LNCaP clone FGC (cell line): ENCODE measurements at regions not wholly inside any gene's neighbourhood (a gene's known extent, or its start where the extent isn't known, plus 50 kb on each side); places are given as distances from the start of the nearest gene placed in this dataset.

Experiments used
- DNase-seq: peaks from one replicate; pipeline ENCODE4 v3.0.0-alpha.2; 2011; ENCODE audit warnings: low read depth
- H3K4me3 ChIP-seq: 2 replicates; pipeline ENCODE4 v1.5.1; 2011; ENCODE audit warnings: mild to moderate bottlenecking, low read depth, low read length, control low read depth
- TF ChIP-seq, protein P1 (sequence below): IDR thresholded peaks from 2 replicates; pipeline ENCODE4 v1.5.1; 2012; ENCODE audit warnings: mild to moderate bottlenecking; ENCODE audit not compliant: control insufficient read depth, insufficient read depth; ENCODE audit errors: extremely low read depth

DNA sequence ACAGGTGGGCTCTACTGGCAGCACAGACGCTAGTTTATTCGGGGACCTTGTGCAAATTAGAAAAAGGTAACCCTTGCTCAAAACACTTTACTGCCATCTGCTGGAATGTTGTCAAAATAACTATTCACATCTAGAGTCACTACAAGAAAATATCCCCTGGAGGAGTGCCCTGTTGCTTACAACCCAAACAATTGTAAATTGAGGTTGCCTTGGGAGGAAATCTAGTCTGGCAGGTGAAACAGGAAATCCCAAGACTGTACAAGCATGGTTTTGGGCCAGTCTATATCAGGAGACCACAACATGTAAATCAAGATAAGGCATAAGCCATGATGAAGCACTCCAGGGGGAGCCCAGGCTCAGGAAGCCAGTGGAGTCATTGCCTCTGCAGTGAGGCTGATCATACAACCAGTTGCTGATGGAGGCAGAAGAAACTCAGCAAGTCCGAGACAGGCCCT, 136.8 kb upstream of the ACP3 start:
- TF ChIP-seq, protein P1, sequence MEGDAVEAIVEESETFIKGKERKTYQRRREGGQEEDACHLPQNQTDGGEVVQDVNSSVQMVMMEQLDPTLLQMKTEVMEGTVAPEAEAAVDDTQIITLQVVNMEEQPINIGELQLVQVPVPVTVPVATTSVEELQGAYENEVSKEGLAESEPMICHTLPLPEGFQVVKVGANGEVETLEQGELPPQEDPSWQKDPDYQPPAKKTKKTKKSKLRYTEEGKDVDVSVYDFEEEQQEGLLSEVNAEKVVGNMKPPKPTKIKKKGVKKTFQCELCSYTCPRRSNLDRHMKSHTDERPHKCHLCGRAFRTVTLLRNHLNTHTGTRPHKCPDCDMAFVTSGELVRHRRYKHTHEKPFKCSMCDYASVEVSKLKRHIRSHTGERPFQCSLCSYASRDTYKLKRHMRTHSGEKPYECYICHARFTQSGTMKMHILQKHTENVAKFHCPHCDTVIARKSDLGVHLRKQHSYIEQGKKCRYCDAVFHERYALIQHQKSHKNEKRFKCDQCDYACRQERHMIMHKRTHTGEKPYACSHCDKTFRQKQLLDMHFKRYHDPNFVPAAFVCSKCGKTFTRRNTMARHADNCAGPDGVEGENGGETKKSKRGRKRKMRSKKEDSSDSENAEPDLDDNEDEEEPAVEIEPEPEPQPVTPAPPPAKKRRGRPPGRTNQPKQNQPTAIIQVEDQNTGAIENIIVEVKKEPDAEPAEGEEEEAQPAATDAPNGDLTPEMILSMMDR, result peak; percentile 68
- no peak overlapping the region for H3K4me3 ChIP-seq
- peak; percentile 98 for DNase-seq

GRCh38 chr3:132183811-132184210, 133.4 kb upstream of the ACP3 start:
- TF ChIP-seq, protein P1, result no peak

GRCh38 chr3:132187746-132188145, 129.5 kb upstream of the ACP3 start:
- TF ChIP-seq, protein P1, result no peak
- no peak overlapping the region for H3K4me3 ChIP-seq

More at GRCh38 chr3:132183811-132184210, 133.4 kb upstream of the ACP3 start:
- DNase-seq, result no peak
- no peak overlapping the region for H3K4me3 ChIP-seq

DNA sequence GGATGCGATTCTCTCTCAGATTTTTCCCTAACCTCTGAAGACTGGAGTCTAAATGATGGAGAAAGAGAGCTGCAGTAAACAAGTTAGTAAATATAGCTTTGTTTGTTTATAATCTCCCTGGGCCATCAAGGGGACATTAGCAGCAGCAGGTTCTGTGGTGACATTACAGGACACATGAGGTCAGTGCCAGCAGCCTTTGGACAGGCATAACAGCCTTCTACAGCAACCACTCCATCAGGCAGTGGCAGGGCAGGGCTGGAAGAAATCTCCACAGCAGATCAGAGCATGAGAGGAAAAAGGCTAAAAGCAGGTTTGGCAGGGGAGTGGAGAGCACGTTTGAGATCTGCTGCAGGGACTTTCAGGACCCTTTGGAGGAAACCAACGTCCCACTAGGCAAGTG, 127.6 kb upstream of the ACP3 start:
- no peak overlapping the region for H3K4me3 ChIP-seq
- DNase-seq, result peak; percentile 14
- TF ChIP-seq, protein P1, result no peak

More at GRCh38 chr3:132187746-132188145, 129.5 kb upstream of the ACP3 start:
- no peak for DNase-seq

- DNase-seq, result no peak
- TF ChIP-seq, protein P1, result no peak
These were observed 121.1 kb upstream of the ACP3 start for GRCh38 chr3:132196113-132196512.

DNA sequence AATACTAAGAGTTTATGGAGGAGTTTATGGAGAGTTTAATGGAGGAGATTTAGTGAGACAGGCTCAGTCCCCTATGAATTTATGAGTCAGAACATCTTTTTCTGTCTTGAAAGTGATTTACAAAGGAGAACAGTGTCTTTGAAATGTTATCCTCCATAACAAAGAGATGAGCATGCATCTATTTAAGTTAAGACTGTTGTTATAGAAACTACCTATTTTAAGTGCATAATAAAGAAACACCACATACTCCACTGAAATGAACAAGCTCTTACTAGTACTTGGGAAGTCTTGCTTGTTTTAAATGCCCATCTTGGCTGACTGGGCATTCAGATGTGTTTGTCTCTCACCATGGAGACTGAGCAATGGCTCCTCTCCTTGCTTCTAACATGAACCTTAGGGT, 118.7 kb upstream of the ACP3 start:
- no peak for DNase-seq
- H3K4me3 ChIP-seq, result no peak overlapping the region
- TF ChIP-seq, protein P1, result no peak

More at GRCh38 chr3:132196113-132196512, 121.1 kb upstream of the ACP3 start:
- no peak overlapping the region for H3K4me3 ChIP-seq

- no peak overlapping the region for H3K4me3 ChIP-seq
- DNase-seq, result no peak
- TF ChIP-seq, protein P1, result no peak
These were observed 117.8 kb upstream of the ACP3 start for GRCh38 chr3:132199451-132199850.
